ENCODE measurements at regions not wholly inside any gene's neighbourhood (a gene's known extent, or its start where the extent isn't known, plus 50 kb on each side); places are given as distances from the start of the nearest gene placed in this dataset.

- H3K9me3 ChIP-seq (ENCODE audit: control insufficient read depth, insufficient read depth, low read depth, low read length) = no peaks in the 10 kb centered on the region
- H3K4me1 ChIP-seq (ENCODE audit: control insufficient read depth, insufficient read depth, low read length) = no peaks in the 10 kb centered on the region
- TF ChIP-seq, protein P1, sequence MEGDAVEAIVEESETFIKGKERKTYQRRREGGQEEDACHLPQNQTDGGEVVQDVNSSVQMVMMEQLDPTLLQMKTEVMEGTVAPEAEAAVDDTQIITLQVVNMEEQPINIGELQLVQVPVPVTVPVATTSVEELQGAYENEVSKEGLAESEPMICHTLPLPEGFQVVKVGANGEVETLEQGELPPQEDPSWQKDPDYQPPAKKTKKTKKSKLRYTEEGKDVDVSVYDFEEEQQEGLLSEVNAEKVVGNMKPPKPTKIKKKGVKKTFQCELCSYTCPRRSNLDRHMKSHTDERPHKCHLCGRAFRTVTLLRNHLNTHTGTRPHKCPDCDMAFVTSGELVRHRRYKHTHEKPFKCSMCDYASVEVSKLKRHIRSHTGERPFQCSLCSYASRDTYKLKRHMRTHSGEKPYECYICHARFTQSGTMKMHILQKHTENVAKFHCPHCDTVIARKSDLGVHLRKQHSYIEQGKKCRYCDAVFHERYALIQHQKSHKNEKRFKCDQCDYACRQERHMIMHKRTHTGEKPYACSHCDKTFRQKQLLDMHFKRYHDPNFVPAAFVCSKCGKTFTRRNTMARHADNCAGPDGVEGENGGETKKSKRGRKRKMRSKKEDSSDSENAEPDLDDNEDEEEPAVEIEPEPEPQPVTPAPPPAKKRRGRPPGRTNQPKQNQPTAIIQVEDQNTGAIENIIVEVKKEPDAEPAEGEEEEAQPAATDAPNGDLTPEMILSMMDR (IDR thresholded peaks at IDR 0.05) = no peak
- TF ChIP-seq POLR2AphosphoS5 (IDR thresholded peaks at IDR 0.05; ENCODE audit: low read depth, low read length) = no peak
- no peak for TF ChIP-seq REST (IDR thresholded peaks at IDR 0.05; ENCODE audit: insufficient read depth in 1 of 2, low read depth in 2 of 2, low read length in 1 of 2)
- no peak for TF ChIP-seq SIN3A (IDR thresholded peaks at IDR 0.05; ENCODE audit: borderline replicate concordance, insufficient read depth, low read depth, low read length)
- no peak for TF ChIP-seq TCF7L2 (IDR thresholded peaks at IDR 0.05; ENCODE audit: low read depth, low read length)
- no peaks in the 10 kb centered on the region for H3K36me3 ChIP-seq (ENCODE audit: control insufficient read depth, insufficient read depth, low read length)
- no TSS peak for BruUV-seq (replicated peaks)
- ChIA-PET POLR2A (no interaction called here), CTCF (no interaction called here)
- DNase-seq (ENCODE audit: low read depth, low spot score) (no peak), ATAC-seq (no peak)
- in situ Hi-C loops (cut with HindIII; ENCODE audit: low pct_unique_long_range_greater_than_20kb, low sequenced_read_pairs) (no loop called here), intact Hi-C loops (cut with micrococcal nuclease; ENCODE audit: unreplicated experiment) (no loop called here)
- no peak overlapping the region for H3K4me3 ChIP-seq (ENCODE audit: low read depth in 2 of 2, low read length in 2 of 2)
- H3K27me3 ChIP-seq (ENCODE audit: control insufficient read depth, insufficient read depth, low read length) = no peaks in the 10 kb centered on the region
- no peak overlapping the region for H3K27ac ChIP-seq (ENCODE audit: low read length)
These were observed 199.3 kb upstream of the KYNU start for GRCh38 chr2:142678164-142678563.

DNA sequence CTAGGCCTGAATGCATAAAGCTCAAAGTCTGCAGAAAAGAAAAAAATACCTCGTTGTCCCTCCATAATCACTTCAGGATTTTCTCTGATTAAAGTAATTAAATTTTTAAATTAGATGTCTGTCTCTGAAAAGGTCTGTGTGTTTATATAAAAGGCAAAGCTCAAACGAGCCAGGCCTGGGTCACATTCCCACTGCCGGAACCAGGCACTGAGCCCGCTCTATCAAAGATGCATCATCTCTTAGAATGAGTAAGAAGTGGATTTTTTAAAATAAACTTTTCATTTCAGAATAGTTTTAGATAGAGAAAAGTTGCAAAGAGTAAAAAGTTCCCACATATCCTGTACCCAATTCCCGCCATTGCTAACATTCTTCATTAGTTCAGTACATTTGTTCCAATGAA, 202.1 kb upstream of the KYNU start:
- Histone ChIP-seq H3K4me3 (ENCODE audit: low read depth in 2 of 2, low read length in 2 of 2) (no peak overlapping the region), H3K4me1 (ENCODE audit: control insufficient read depth, insufficient read depth, low read length) (no peaks in the 10 kb centered on the region), H3K27me3 (ENCODE audit: control insufficient read depth, insufficient read depth, low read length) (no peaks in the 10 kb centered on the region), H3K27ac (ENCODE audit: low read length) (no peak overlapping the region), H3K36me3 (ENCODE audit: control insufficient read depth, insufficient read depth, low read length) (no peaks in the 10 kb centered on the region), H3K9me3 (ENCODE audit: control insufficient read depth, insufficient read depth, low read depth, low read length) (no peaks in the 10 kb centered on the region)
- DNase-seq (ENCODE audit: low read depth, low spot score) = no peak
- in situ Hi-C loops (cut with HindIII; ENCODE audit: low pct_unique_long_range_greater_than_20kb, low sequenced_read_pairs) (no loop called here), intact Hi-C loops (cut with micrococcal nuclease; ENCODE audit: unreplicated experiment) (no loop called here)
- BruUV-seq (replicated peaks) = no TSS peak
- ChIA-PET CTCF (no interaction called here), POLR2A (no interaction called here)
- TF ChIP-seq, protein P1 (IDR thresholded peaks at IDR 0.05) = no peak
- no peak for TF ChIP-seq SIN3A (IDR thresholded peaks at IDR 0.05; ENCODE audit: borderline replicate concordance, insufficient read depth, low read depth, low read length)
- TF ChIP-seq TCF7L2 (IDR thresholded peaks at IDR 0.05; ENCODE audit: low read depth, low read length) = no peak
- TF ChIP-seq REST (IDR thresholded peaks at IDR 0.05; ENCODE audit: insufficient read depth in 1 of 2, low read depth in 2 of 2, low read length in 1 of 2) = no peak
- TF ChIP-seq POLR2AphosphoS5 (IDR thresholded peaks at IDR 0.05; ENCODE audit: low read depth, low read length) = no peak
- no peak for ATAC-seq
